NCI-H82 treated with DMSO at 0.1 percent for 48 hours (cell line): ENCODE measurements at regions not wholly inside any gene's neighbourhood (a gene's known extent, or its start where the extent isn't known, plus 50 kb on each side); places are given as distances from the start of the nearest gene placed in this dataset.
"Not testable (repeated sequence)": the region's sequence is repeated elsewhere in the genome, so short reads cannot be mapped to it uniquely, and the experiment has no call there.

ENCODE experiments used
- DNase-seq: peaks from one replicate; lab custom pipeline; 2025; ENCODE audit not compliant: unreplicated experiment; lab: John Stamatoyannopoulos, UW

DNA sequence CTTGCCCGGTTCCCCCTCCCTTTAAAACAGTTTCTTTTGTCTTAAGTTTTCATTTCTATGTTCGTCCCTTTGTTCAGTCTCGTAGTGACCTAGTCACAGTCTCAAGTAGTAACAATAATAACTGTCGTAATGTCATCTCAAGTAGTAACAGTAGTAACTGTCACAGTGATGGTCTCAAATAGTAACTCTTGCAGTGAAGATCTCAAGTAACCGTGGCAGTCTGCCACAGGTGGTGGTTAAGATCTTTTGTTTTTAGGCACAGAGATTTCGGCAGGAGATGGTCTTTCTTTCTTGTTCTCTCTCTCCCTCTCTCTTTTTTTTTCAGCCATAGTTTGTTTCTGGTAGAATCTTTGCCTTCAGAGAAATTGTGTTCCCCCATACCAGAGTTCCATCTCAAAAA lies 656.0 kb upstream of the SGO1 start:
- no peak for DNase-seq

DNA sequence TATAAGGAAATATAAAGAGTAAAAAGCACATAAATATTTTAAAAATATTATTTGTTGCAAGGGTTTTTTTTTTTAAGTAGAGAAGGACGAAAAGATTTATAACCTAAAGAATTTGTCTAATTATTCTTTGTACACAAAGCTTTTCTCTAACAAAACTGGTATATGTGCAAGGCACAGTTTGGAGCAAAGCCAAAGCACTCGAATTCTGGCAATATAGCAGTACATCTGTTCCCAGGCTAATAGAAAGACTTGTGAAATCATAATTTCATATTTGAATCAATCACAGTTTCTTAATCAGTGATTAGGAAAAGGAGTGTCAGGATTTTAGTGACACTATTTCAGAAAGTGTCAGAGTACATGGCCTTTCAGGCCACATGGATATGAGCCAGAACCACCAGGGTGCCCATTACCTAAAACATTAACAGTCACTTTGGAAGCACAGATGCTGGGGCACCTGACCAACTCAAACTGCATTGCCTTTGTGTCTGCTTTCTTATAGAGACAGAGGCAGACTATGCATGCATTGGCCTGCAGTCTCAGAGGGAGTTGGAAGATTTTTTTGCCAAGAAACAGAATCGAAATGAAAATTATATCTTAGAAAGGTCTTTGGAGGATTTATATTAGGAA lies 651.8 kb upstream of the SGO1 start:
- no peak for DNase-seq

DNA sequence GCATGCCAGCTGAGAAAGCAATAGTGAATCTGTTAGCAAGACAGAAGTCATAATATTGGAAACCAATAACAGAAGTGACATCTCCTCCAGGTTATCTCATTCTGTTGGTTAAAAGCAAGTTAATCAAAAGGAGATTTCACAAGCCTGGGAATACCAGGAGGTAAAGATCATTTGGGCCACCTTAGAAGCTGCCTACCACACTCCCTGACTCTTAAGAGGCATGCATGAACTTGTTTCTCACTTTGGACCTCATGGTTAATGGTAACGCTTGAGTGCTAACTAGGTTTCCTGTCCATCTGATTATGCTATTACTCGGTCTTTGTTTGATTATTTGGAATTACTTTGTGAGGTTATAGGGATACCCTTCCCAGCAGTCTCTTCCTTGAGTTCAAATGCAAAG lies 650.8 kb upstream of the SGO1 start:
- DNase-seq: no peak

DNA sequence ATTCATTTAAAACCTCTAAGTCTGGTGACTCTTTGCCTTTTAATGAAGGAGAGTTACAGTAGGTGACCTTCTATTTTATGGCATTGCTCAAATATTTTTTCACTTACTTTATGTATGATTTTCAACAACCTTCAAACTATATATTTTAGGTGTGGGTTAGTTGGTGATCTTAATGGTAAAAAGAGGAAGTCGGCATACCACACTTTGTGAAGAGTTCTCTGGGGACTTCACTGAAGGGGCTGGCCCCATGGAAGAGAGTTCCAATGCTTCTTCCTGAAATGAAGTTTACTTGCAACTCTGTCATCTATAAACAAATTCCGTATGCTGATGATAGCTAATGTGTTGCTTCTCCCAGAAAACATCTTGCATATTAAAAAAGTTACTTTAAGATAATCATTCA lies 647.0 kb upstream of the SGO1 start:
- no peak for DNase-seq

DNA sequence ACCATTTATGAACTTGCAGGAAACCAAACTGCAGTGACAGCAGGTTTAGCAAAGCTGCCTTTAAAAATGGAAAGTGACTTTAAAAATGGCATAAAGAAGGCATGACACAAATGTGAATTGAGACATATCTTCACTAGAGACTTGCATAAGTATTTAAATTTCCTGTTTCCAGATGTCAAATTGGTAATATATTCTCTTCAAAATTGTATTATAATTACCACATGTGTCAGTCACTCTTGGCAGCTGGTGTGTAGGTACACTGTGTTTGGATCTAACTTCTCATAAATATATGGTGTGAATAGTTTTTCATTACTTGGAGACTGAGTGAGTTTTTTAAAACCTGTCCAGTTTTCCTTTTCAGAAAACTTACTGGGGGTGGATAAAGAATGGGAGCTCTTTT lies 636.2 kb upstream of the SGO1 start:
- no peak for DNase-seq

DNA sequence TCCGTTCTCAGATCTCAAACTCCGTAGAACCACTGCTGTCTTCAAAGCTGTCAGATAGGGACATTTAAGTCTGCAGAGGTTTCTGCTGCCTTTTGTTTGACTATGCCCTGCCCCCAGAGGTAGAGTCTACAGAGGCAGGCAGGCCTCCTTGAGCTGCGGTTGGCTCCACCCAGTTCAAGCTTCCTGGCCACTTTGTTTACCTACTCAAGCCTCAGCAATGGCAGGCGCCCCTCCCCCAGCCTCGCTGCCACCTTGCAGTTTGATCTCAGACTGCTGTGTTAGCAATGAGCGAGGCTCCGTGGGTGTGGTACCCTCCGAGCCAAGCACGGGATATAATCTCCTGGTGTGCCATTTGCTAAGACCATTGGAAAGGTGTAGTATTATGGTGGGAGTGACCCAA lies 634.9 kb upstream of the SGO1 start:
- not testable (repeated sequence) for DNase-seq

DNA sequence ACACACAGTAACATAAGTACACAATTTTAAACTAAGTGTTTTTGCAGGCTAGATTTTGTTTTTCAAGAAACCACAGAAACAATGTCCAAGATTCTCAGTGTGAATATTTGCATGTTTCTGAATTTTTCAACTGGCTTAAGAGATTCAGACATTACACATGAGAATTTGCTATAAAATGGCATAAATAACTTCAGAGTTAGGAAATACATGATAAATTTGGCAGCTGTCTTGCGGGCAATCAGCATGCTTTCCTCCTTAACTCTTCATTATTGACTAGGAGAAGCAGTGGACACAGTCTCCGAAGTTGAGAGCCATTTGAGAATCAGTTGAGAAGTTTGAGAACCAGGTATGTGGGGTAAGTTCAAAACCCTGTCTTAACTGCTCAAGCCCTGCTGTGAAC lies 625.6 kb upstream of the SGO1 start:
- DNase-seq: no peak

DNA sequence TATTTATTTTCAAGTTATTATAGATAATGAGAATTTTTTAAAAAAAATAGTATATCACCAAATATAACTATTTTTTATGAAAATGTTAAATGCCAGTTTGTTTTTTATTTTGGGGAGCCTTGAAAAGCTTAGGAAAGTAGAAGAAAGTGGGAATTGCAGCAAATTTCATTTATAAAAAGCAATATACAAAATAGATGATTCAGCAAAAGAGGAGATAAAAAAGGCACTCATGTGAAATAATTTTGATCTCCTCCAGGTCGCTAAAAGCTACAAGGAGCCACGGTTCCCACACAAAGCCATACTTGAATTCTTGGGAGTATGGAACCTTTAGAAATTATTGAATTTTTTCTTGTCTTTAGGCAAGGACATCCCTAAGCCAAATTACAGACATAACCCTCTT lies 625.0 kb upstream of the SGO1 start:
- no peak for DNase-seq

DNA sequence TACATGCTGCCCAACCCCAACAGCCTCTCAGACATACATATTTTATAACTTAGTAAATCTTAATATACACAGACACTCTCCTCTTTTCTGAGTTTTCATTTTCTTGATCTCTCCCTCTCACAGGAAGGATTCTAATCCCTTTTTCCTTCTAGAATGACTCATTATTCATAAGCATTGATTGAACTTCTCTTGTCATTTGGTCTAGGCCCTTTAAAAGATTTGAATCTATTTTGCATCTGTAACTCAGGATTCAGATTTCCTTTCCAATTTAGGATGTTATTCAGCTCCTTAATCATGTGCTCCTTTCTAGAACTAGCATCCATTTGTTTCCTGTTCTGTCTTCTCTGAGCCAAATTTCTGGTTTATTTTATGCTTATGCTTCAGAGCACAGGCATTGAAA lies 624.5 kb upstream of the SGO1 start:
- no peak for DNase-seq

DNA sequence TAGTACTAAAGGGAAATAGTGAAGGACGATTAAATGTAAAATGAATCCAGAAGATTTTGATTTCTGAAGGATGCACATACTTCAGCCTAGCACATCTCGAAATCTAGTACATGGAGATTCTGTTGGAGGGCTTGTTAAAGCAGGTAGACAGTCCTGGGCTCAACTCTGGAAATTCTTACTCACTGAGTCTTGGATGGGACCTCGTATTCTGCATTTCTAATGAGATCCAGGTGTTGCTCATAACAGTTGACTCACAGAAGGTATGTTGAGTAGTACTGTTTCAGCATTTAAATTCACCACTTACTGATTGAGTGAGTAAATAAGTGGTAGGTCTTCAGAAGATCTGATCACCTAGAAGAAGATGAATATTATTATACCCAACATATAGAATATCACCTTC lies 623.4 kb upstream of the SGO1 start:
- no peak for DNase-seq

DNA sequence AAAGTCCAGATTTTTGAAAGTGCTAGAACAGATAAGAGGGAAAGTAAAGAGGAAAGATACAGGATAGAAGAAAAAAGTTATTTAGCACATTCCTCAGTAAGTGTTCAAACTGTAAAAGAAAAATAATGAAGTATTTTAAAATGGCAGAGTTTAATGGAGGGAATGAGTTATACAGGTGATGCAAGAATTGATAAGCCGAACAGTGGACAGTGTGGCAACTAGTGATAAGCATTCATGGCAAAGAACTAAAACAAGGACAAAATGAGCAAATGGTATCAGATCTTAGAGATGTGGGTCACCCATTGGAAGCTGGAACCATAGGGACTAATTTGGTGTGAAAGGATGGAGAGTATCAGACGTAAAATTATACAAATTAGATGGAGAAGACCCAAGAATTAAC lies 622.9 kb upstream of the SGO1 start:
- DNase-seq: no peak

DNA sequence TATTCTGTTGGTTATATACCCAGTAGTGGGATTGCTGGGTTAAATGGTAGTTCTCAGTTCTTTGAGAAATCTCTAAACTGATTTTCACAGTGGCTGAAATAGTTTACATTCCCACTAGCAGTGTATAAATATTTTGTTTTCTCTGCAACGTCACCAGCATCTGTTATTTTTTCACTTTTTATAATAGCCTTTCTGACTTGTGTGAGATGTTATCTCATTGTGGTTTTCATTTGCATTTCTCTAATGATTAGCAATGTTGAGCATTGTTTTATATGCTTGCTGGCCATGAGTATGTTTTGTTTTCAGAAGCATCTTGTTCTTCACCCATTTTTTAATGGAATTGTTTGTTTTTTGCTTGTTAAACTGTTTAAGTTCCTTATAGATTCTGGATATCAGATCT lies 612.7 kb upstream of the SGO1 start:
- no peak for DNase-seq

DNA sequence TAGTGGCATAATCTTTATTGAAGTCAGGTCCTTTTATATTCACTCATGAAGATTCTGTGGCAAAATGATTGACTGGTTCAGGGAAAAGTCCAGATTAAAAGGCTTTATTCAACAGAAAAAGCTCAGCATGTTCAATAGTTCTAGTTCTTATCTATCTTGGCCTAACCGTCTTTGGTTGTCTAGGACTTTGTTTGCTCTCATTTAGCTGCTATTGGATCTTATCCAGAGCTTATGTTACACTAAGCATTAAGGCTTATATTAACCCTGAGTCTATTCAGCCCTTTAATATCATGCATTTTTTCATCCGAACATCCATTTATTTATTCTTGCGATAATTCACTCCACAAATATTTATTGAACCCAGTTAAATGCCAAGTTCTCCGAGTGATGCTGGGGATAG lies 601.0 kb upstream of the SGO1 start:
- no peak for DNase-seq

DNA sequence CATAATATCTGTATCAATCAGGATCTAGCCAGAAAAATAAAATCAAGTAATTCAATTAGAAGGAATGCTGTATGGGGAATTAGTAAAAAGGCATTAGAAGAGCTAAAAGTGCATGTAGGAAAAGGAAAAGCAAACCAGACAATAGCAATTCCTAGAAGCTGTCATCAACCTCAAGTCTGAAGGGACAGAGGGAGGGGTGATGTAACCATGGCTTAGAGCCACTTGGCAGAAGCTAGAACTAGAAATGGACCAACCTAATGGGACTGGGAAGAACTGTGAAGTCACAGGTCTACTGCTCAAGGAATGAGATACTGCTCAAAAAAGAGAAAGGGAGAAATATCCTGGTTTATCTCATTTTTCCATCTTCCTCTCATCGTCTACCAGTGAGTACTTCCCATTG lies 590.7 kb upstream of the SGO1 start:
- no peak for DNase-seq

DNA sequence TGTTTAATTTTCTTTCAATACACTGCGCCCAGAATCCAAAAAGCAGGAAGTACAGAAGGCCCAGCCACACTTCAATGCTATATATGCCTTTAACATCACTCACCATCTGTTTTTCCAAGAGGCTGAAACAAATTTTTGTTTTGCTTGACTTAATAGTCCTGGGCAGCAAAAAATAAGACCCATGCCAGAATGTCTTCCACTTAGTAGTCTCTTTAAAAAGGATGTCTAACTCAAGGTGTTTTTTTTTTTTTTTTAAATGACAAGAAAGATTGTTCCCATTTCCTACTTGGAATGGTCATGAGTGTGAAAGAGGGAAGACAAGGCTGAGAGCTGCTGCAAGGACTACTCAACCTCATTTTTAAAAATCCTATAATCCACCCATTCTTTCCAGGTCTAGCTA lies 590.3 kb upstream of the SGO1 start:
- DNase-seq: no peak

DNA sequence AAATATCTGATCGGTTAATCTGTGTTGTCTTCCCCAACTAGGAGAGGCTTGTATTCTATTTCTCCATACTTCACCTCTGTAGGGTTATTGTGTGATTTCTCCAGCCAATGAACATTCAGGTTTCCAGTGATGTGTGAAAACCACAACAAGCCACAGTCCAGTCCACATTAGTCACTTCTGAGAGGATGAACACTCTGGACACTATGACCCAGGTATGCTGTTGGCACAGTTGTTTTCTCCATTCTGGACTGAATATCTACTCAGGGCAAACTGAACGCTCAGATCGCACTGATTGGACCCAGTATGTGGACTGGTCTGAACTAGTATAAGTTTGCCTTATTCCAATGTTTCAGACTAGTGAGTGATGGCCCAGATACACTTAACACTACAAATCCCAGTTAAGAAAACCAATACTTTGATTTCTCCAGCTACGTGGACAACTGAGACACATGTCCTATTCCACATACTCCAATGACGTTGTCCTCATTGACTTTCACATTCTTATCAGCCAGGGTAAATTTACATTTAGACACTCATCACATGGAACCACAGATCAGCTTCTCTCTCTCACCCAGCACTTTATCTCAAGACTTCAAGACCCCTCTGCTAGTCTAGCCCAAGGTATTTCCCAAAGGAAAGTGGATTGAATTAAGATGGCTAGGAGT lies 587.4 kb upstream of the SGO1 start:
- DNase-seq: no peak

DNA sequence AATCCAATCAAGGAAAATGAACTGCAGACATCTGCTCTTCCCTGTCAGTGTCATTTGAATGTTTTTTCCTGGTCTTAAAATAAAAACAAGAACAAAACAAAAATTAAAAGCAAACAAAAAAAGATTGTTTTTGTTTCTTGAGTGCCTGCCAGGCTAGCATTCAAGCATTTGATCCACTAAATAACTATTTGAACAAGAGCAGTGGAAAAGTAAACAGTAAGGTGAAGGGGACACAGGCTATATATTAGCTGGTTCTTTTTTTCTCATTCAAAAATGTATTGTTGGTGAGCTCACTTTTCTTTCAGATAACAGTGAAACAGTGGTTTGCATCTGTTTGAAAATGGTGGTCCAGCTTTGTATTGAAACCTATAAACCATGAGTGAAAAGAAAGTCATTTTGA lies 586.9 kb upstream of the SGO1 start:
- no peak for DNase-seq

DNA sequence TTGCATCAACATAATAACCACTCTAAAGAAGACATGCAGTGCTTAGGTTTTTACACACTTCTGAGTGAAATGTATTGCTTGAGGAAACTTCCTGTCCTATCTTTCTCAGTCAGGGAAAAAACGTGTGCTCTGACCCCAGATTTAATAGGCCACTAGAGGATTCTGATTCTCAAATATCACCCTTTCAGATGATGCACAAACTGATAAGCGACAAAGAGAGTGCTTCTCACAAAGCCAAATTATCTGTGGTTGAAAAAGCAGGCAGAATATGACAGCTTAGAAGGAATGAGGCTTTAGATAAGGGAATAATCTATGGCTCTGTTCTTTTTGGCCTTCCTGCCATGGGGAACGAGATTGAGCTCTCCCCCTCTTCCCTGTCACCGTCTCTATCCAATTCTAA lies 583.4 kb upstream of the SGO1 start:
- DNase-seq: no peak

DNA sequence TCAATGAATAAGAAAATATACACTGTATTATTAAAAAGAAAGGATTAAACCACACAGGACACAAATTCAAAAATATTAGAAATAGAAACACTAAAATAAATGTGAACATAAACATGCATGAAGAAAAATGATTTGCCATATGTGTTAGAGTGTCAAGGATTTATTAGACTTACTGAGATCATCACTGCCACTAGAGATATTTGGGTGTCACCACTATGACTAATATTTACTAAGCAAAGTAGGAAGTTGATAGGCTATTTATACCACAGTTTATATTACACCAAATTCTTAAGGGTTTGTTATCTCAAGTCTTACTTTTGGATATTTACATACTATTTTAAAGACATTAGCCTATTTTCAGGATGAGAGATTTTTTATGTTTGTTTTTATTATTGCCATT lies 575.0 kb upstream of the SGO1 start:
- DNase-seq: no peak

DNA sequence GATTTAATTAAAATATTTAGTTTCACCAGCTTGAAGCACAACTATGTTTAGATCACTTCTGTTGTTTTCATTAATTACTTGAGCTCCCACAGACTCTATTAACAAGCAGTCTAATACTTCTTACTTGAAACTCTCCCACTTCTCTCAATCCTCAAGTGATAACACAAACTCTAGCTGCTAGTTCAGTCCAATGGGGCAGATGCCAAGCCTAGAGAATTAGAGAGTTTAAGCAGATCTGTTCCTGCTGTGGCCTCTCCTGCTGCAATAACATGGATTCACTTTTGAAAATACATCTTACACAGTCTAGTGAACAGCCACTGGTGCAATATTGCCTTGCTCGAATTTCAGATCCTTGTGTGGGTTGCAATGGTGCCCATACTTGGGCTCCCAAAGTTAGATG lies 566.4 kb upstream of the SGO1 start:
- no peak for DNase-seq

DNA sequence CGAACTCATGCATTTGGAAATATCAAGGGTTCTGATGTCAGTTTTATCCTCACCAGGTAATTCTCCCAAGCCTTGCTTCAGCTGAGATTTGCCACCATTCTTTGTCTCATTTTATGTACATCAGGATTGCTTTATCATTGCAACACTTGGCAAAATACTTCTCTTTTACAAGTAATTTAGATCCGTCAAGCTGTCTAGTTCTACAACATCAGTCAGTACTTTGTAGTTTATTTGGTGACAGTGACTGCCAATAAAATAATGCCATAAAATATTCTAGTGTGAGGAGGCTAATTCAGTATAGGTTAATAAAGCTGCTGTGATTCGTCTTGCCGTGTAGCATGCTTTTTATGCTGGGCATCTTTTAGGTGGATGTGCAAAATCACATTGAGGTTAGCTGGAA lies 565.3 kb upstream of the SGO1 start:
- no peak for DNase-seq

DNA sequence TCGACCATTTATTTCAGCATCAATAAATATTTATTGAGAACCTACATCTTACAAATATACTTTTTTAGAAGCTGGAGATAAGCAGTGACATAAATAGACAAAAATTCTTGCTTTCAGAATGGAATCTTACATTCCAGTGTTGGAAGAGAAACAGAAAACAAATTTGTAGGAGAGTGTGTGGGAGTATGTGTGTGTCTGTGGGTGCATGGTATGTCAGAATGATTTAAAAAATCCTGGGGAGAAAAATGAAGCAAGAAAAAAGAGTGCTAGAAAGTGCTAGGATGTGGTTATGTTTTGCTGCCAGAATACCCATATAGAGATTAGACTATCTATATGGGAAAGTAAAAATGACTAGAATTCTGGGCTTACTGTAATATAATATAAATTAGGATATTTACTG lies 561.7 kb upstream of the SGO1 start:
- no peak for DNase-seq

DNA sequence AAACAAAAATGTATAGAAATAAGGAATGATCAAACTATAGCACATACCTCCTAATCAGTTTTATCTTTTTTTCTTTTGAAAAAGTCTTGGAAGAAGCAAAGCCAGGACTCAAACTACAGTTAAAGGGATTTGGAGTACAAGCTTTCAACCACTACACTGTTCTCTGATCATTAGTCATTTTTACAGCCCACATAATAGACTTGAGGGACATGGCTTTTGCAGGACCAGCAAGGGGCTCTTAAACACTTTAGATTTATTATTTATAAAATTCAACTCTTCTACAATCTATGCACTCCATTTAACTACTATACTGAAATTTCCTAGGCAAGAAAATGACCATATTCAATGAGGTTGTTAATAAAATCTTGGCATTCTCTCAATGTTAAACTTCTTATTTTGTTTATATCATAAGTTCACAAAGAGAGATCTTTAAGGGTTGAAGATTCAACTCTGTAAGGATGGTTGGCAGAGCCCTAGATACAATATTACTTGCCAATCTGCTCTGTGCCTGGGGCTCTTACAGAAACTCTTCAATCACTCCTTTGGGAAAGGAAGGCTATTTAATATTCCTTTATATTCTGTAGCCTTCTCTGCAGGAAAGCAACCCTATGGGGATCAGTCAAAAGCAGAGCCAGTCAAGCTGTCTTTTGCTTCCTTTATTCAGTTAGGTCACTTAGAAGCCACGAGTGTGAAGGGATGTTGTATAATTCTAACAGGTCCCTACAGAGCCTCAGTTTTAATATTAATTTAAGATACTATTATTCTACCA lies 557.7 kb upstream of the SGO1 start:
- DNase-seq: no peak
